Spleen (tissue), 7 donors: ENCODE measurements at regions not wholly inside any gene's neighbourhood (a gene's known extent, or its start where the extent isn't known, plus 50 kb on each side); places are given as distances from the start of the nearest gene placed in this dataset.

ENCODE experiments used
- CTCF ChIP-seq, 11 experiments: fragments of 200-600 bp in 7 of 11; fragments of 450-650 bp in 4 of 11; sonication (generic) in 4 of 11; IDR thresholded peaks in 8 of 11; conservative IDR thresholded peaks in 3 of 11; 1 replicate in 7 of 11; 2 replicates in 4 of 11; pipeline versions ENCODE4 v1.4.0 to v1.8.0; 2016 to 2021; ENCODE audit warnings: antibody characterized with exemption in 11 of 11, inconsistent platforms in 4 of 11, mild to moderate bottlenecking in 1 of 11
- POLR2A ChIP-seq, 3 donors: fragments of 450-650 bp; IDR thresholded peaks; one replicate each; pipeline ENCODE4 v1.5.1; 2017; ENCODE audit warnings: antibody characterized with exemption in 3 of 3, mild to moderate bottlenecking in 1 of 3
- donor health status: DM: no; HTN: no; CAD: no; lungs with moderate emphysema.
- donor health status: DM: no; HTN: no; CAD: no.
- donor health status: DM: no; HTN: no; CAD: no.

- TF ChIP-seq CTCF (IDR thresholded peaks at IDR 0.05 in 8 of 11, conservative IDR thresholded peaks at IDR 0.05 in 3 of 11) (no peak), POLR2A (IDR thresholded peaks at IDR 0.05) (no peak)
Observed at GRCh38 chr3:95567346-95567745, 1247.0 kb upstream of the EPHA6 start.
